NCI-H2196 treated with DMSO at 0.1 percent for 48 hours (cell line): ENCODE measurements at regions not wholly inside any gene's neighbourhood (a gene's known extent, or its start where the extent isn't known, plus 50 kb on each side); places are given as distances from the start of the nearest gene placed in this dataset.
"Not testable (repeated sequence)": the region's sequence is repeated elsewhere in the genome, so short reads cannot be mapped to it uniquely, and the experiment has no call there.

ENCODE experiments used
- DNase-seq: peaks from one replicate; lab custom pipeline; 2025; ENCODE audit not compliant: unreplicated experiment; lab: John Stamatoyannopoulos, UW

- DNase-seq: not testable (repeated sequence)
Measured at GRCh38 chr1:37368665-37369315, 105.6 kb upstream of the ZC3H12A start.

- no peak for DNase-seq
Measured at GRCh38 chr1:37372302-37372701, 102.1 kb upstream of the ZC3H12A start.

GRCh38 chr1:37372711-37373110 is 101.7 kb upstream of the ZC3H12A start:
- no peak for DNase-seq

DNA sequence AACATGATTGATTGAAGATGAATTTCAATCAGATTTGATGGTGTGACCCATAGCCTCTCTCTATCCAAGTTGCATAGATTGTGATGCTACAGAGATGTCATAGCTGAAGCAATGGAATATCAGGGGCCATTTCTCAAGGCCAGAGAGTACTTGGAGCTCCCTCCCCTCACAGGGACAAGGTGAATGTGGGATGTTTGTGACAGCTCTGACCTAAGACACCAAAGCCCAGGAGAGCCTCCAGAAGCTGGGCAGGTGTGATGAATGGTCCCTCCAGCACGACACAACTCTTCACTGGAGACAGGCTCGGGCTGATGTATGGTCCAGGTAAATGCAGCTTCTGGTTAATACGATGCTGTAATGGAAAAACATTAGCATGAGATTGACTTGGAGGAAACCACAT is 101.0 kb upstream of the ZC3H12A start:
- DNase-seq: no peak

DNA sequence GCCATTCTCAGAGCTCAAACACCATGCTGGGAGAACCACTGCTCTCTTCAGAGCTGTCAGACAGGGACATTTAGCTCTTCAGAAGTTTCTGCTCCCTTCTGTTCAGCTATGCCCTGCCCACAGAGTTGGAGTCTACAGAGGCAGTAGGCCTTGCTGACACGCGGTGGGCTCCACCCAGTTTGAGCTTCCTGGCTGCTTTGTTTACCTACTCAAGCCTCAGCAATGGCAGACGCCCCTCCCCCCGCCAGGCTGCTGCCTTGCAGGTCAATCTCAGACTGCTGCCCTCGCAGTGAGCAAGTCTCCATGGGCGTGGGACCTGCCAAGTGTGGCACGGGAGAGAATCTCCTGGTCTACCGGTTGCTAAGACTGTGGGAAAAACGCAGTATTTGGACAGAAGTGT is 93.8 kb upstream of the ZC3H12A start:
- DNase-seq: not testable (repeated sequence)

DNA sequence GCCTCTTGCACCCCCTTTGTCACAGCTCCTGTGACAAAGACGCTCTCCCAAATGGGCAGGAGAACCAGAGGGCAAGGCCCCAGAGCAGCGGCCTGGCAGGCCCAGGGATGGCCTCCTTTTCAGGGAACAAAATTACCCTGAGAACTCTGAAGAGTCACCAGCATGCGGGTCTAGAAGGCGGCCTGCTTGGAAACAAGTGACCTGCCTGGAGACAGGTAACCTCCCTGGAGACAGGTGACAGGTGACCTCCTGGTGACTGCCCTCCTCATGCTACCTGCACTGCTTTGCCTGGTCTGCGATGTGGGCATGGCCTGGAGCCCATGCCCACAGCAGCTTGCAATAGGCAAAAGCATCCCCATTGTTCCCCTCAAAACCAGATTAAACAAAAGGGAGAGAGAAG is 86.5 kb upstream of the ZC3H12A start:
- no peak for DNase-seq

GRCh38 chr1:37389327-37389726 is 85.1 kb upstream of the ZC3H12A start:
- no peak for DNase-seq

DNA sequence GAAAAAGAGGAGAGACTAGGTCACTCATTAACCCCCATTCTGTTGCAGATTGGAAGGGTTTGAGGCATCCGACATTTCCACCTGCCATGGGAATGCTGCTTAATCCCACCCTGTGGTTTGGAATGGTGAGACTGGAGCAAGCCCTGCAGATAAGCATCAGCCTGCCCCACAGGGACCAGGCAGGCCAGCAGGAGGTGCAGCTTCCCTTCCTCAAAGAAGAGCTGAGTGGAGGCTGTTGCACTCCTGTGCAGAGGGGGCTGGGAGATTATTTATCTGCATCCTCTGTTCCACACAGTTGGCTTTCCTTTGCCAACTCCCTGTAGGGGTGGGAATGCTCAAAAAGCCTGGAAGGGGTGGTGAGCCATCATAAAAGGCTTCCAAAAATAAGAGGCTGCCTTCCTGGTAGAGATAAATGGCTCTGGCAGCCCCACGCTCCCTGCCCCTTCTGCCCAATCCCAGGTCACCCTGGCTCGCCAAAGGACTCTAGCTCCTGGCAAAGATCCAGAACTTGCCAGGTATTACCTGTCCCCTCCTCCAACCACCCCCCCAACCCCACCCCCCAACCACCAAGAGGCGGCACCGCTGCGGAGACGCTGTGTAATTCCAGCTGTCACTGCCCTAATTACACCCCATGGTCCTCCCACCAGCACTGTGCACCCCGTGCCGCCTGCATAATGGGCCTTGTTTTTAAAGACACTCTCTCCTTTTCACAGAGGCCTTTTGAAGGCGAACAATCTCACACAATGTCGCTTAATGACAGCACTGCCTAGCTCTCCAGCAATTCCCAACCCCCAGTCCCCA is 83.0 kb upstream of the ZC3H12A start:
- no peak for DNase-seq

- no peak for DNase-seq
Measured at GRCh38 chr1:37392051-37392450, 82.3 kb upstream of the ZC3H12A start.

DNA sequence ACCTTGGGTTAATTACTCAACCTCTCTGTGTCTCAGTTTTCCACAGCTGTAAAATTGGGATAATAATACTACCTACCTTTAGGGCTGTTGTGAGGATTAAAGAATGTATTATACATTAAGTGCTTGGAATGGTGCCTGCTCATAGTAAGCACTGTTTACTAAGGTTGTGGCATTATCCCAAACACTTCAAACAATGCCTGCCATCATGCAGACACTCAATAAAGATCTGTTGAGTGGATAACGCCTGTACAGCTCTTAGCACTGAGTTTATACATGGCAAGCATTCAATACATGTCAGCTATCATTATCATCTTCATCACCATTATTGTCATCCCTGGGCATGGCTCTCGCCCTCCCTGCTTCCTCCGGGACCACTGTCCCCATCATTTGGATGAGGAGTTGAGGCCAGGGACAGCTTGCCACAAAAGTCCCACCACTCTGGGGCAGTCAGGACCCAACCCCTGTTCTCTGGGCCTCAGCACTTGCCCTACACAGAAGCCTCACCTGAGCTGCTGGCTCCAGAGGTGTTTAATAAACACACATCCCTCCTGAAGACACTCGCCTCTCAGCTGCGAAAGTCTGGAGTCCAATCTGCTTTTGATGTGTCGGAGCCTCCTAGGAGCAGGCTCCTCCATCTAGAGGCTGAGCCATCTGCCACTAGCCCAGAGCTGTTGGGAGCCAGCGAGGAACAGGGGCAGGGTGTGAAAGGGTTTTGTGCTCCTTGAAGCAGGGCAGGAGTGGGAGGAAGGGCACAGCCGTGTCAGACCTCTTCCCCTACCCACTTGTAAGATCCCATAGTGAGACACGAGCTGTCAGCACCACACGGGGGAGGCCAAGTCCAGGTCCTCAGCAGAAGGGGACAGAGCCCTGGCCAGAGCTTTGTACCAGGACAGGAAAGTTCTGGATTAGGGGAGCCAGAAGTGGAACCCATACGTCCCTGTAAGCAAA is 80.9 kb upstream of the ZC3H12A start:
- DNase-seq: no peak

DNA sequence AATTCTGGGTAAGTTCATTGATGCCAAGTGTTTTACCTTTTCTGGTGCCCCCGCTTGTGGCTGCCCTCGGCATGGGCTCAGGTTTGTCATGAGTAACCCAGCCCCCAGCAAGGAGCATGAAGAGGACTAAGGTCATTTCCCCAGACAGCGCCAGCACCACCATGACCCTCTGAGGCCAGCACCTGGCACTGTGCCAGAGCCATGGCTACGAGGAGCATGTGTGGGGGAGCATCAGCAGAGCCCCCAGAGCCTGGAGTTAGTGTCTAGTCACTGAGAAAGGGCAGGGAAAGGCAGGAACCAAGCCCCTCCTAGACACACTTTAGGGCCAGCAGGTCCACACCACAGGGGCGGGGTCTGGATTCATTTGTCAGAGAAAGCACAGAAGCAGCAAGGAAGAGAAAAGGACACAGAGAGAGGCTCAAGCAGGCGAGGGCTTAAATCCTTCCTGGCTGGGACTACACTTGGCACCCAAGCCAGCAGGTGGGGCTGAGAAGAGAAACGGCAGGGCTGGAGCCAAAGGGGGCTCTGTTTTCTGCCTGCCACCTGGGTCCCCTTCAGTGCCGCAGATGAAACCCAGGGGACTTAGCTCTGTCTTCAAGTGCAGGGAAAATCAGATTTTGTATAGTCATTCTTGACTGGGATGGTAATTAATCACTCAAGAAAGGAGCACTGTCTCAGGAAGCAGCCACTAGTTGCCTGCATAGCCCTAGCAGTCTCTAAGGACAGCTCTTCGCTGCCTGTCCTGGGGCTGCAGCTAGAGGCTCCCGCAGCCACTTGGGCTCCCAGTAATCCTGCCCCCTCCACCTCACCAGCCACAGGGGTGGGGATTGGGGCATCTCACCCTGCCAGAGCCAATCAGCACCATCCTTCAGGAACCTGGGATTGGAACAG is 79.6 kb upstream of the ZC3H12A start:
- DNase-seq: no peak

- DNase-seq: no peak
Measured at GRCh38 chr1:37398096-37398495, 76.3 kb upstream of the ZC3H12A start.

DNA sequence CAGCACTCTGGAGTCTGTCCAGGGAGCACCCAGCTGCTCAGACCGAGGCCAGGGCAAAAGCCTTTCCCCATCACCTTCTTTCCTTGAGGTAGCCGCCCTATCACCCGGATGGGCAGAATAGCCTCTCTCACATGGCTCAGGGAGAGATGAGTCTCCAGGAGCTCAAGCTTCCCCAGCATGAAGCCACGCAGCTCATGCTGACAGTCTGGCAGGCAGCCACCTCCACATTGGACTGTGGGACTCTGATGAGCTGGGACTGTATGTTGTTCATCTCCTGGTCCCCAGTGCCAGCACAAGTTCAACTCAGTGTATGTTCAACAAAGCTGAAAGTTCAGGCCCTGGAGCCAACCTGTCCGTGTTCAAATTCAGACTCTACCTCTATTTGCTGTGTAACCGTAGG is 75.2 kb upstream of the ZC3H12A start:
- no peak for DNase-seq

DNA sequence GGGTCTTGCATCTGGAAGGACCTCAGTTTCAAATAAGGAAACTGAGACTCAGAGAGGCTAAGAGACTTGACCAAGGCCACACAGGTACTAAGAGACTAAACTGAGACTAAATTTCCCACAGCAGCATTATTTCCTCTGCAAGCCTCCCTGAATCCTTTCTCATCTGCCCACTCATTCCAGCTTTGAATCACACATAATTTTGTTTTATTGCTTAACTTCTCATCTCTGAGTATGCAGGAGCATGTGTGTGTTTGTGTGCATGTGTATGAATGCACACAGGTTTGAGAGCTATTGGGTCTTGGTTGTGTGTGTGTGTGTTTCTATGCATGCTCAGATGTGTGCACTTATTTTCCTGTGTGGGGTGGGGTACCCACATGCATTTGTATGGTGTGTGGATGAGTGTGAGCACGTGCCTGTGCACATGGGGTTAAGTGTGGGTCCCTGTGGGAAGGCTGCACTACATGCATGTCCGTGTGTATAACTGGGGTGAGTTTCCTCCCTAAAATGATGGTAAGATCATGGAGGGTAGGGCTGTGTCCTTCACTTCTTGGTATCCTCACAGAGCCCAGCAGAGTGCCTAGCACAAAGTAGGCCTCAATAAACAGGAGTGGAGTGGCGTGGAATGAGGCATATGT is 74.4 kb upstream of the ZC3H12A start:
- no peak for DNase-seq

GRCh38 chr1:37400466-37401225 is 73.7 kb upstream of the ZC3H12A start:
- no peak for DNase-seq

DNA sequence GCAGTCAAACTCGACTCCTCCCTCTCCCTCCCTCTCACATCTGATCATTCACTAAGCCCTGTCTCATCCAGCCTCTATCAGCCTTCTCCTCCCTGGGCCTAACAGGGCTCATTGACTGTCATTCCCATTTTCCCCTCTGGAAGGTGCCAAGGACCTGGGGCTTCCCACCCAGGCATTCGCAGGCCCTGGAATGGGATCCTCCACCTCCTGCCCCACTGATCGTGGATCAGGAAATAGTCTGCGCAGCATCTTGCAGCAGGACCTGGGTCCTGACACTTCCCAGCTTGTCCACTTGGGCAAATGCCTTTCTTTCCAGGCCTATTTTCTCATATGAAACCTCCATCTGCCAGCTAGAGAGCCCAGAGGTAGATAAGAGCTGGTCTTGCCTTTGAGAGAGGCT is 71.2 kb upstream of the ZC3H12A start:
- DNase-seq: no peak

- no peak for DNase-seq
Measured at GRCh38 chr1:37404711-37405110, 69.7 kb upstream of the ZC3H12A start.

- DNase-seq: no peak
Measured at GRCh38 chr1:37410105-37410504, 64.3 kb upstream of the ZC3H12A start.

DNA sequence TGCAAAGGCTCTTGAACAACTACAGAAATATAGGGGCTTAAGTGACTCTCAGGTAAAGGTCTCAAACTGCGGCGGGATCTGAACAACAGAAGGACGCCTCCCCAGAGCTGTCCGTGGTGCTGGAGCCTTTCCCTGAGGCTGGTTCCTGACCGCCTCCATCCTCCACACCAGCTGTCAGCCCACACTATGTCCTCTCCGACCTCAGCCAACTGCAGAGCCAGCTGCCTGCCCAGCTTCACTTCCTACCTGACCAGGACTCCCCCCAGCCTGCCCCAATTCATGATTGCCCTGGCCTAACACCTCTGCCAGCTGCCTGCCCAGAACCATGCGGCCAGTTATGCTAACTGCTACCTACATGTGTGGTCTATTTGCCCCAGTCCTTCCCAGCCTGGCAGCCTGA is 63.6 kb upstream of the ZC3H12A start:
- no peak for DNase-seq
